ENCODE measurements at regions not wholly inside any gene's neighbourhood (a gene's known extent, or its start where the extent isn't known, plus 50 kb on each side); places are given as distances from the start of the nearest gene placed in this dataset.
A peak's percentile ranks its signal among the peaks of the same experiment; 100 is the strongest.
"Not testable (repeated sequence)": the region's sequence is repeated elsewhere in the genome, so short reads cannot be mapped to it uniquely, and the experiment has no call there.

- peak; percentile 63 for DNase-seq (ENCODE audit: low spot score)
These were observed 429.7 kb downstream of the ETS1 start for GRCh38 chr11:128157423-128158298.

- no peak for DNase-seq (ENCODE audit: low spot score)
These were observed 430.9 kb downstream of the ETS1 start for GRCh38 chr11:128156486-128156885.

- DNase-seq (ENCODE audit: low spot score): no peak
These were observed 431.8 kb downstream of the ETS1 start for GRCh38 chr11:128155590-128155989.

GRCh38 chr11:128153697-128154048, 433.7 kb downstream of the ETS1 start:
- no peak for DNase-seq (ENCODE audit: low spot score)

- DNase-seq (ENCODE audit: low spot score): no peak
These were observed 434.3 kb downstream of the ETS1 start for GRCh38 chr11:128152796-128153696.

- DNase-seq (ENCODE audit: low spot score): no peak
These were observed 435.6 kb downstream of the ETS1 start for GRCh38 chr11:128151780-128152179.

GRCh38 chr11:128151338-128151737, 436.0 kb downstream of the ETS1 start:
- DNase-seq (ENCODE audit: low spot score): no peak

GRCh38 chr11:128148208-128148607, 439.1 kb downstream of the ETS1 start:
- DNase-seq (ENCODE audit: low spot score): no peak

- DNase-seq (ENCODE audit: low spot score): no peak
These were observed 440.3 kb downstream of the ETS1 start for GRCh38 chr11:128146926-128147605.

- not testable (repeated sequence) for DNase-seq (ENCODE audit: low spot score)
These were observed 447.1 kb downstream of the ETS1 start for GRCh38 chr11:128140293-128140692.

- DNase-seq (ENCODE audit: low spot score): no peak
These were observed 451.9 kb downstream of the ETS1 start for GRCh38 chr11:128135451-128135850.

GRCh38 chr11:128133501-128133900, 453.9 kb downstream of the ETS1 start:
- DNase-seq (ENCODE audit: low spot score): no peak

- DNase-seq (ENCODE audit: low spot score): no peak
These were observed 457.3 kb downstream of the ETS1 start for GRCh38 chr11:128130052-128130451.

- no peak for DNase-seq (ENCODE audit: low spot score)
These were observed 461.6 kb downstream of the ETS1 start for GRCh38 chr11:128125723-128126122.

- DNase-seq (ENCODE audit: low spot score): no peak
These were observed 470.5 kb downstream of the ETS1 start for GRCh38 chr11:128116885-128117284.

- no peak for DNase-seq (ENCODE audit: low spot score)
These were observed 470.9 kb downstream of the ETS1 start for GRCh38 chr11:128116447-128116846.

GRCh38 chr11:128105950-128106349, 481.4 kb downstream of the ETS1 start:
- no peak for DNase-seq (ENCODE audit: low spot score)

GRCh38 chr11:128105511-128105910, 481.8 kb downstream of the ETS1 start:
- no peak for DNase-seq (ENCODE audit: low spot score)

GRCh38 chr11:128103278-128103873, 484.0 kb downstream of the ETS1 start:
- DNase-seq (ENCODE audit: low spot score): no peak

GRCh38 chr11:128098781-128099180, 488.6 kb downstream of the ETS1 start:
- DNase-seq (ENCODE audit: low spot score): no peak

GRCh38 chr11:128095466-128095981, 491.8 kb downstream of the ETS1 start:
- no peak for DNase-seq (ENCODE audit: low spot score)

GRCh38 chr11:128093689-128094088, 493.7 kb downstream of the ETS1 start:
- no peak for DNase-seq (ENCODE audit: low spot score)

Measured in CD4-positive, alpha-beta T cell treated with Interleukin-6 at 100 ng/mL for 8 hours (primary cell).